ENCODE measurements at regions not wholly inside any gene's neighbourhood (a gene's known extent, or its start where the extent isn't known, plus 50 kb on each side); places are given as distances from the start of the nearest gene placed in this dataset.

- no peak for TF ChIP-seq CTCF (IDR thresholded peaks at IDR 0.05)
- TF ChIP-seq EZH2 (IDR thresholded peaks at IDR 0.05; ENCODE audit: borderline replicate concordance, insufficient read depth, low read depth, low read length, poor library complexity, severe bottlenecking), result no peak
Observed at GRCh38 chr22:34239421-34239820, 319.1 kb upstream of the LARGE1 start.

All from B cell (primary cell).